ENCODE measurements at regions not wholly inside any gene's neighbourhood (a gene's known extent, or its start where the extent isn't known, plus 50 kb on each side); places are given as distances from the start of the nearest gene placed in this dataset.

- no peak for FAIRE-seq
- dilution Hi-C loops (cut with MboI; ENCODE audit: extremely low pct_ligation_motif_present, low sequenced_read_pairs), result no loop called here
Measured at GRCh38 chr3:159441279-159441678, 547.4 kb upstream of the IL12A start.

DNA sequence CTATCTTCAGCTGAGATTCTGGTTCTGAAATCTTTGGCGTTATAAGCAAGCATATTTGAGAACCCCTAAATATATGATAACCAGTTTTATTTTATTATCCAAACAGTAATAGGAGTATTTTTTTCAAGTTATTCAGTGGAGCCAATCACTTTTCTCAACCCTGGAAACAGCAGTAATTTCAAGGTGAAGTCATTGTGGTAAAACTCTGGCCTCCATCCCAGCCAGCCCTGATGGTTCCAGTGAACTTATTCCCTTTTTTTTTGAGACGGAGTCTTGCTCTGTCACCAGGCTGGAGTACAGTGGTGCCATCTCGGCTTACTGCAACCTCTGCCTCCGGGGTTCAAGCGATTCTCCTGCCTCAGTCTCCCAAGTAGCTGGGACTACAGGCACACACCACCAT is 545.4 kb upstream of the IL12A start:
- H4K20me1 ChIP-seq (ENCODE audit: control insufficient read depth, extremely low read depth, insufficient read depth, low read length), result no peaks in the 10 kb centered on the region
- H3K27me3 ChIP-seq (ENCODE audit: control insufficient read depth, extremely low read depth, insufficient read depth, low read length), result peaks cover 5% of the 10 kb centered on the region
- no peaks in the 10 kb centered on the region for H3K4me1 ChIP-seq (ENCODE audit: control insufficient read depth, extremely low read depth, insufficient read depth, low read length)
- H3K4me3 ChIP-seq (ENCODE audit: control insufficient read depth in 2 of 3, extremely low read depth in 1 of 3, insufficient read depth in 2 of 3, low read depth in 1 of 3, low read length in 3 of 3), result no peak overlapping the region
- no peak overlapping the region for H3K27ac ChIP-seq (ENCODE audit: control insufficient read depth, insufficient read depth, low read length)
- no peaks in the 10 kb centered on the region for H3K9me3 ChIP-seq (ENCODE audit: control insufficient read depth, low read depth, low read length)
- TF ChIP-seq, protein P1, sequence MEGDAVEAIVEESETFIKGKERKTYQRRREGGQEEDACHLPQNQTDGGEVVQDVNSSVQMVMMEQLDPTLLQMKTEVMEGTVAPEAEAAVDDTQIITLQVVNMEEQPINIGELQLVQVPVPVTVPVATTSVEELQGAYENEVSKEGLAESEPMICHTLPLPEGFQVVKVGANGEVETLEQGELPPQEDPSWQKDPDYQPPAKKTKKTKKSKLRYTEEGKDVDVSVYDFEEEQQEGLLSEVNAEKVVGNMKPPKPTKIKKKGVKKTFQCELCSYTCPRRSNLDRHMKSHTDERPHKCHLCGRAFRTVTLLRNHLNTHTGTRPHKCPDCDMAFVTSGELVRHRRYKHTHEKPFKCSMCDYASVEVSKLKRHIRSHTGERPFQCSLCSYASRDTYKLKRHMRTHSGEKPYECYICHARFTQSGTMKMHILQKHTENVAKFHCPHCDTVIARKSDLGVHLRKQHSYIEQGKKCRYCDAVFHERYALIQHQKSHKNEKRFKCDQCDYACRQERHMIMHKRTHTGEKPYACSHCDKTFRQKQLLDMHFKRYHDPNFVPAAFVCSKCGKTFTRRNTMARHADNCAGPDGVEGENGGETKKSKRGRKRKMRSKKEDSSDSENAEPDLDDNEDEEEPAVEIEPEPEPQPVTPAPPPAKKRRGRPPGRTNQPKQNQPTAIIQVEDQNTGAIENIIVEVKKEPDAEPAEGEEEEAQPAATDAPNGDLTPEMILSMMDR (optimal IDR thresholded peaks at IDR 0.05 in 1 of 3, IDR thresholded peaks at IDR 0.05 in 1 of 3, conservative IDR thresholded peaks at IDR 0.05 in 1 of 3; ENCODE audit: extremely low read depth in 1 of 3, insufficient read depth in 2 of 3, low read length in 3 of 3), result no peak
- no peak for TF ChIP-seq EZH2 (IDR thresholded peaks at IDR 0.05; ENCODE audit: low read length)
- H2AFZ ChIP-seq (ENCODE audit: control insufficient read depth, low read length), result no peak overlapping the region
- FAIRE-seq (no peak), DNase-seq (ENCODE audit: low read depth, low spot score) (no peak)
- H3K36me3 ChIP-seq (ENCODE audit: control insufficient read depth in 2 of 2, extremely low read depth in 1 of 2, insufficient read depth in 2 of 2, low read length in 2 of 2), result no peaks in the 10 kb centered on the region
- no peak overlapping the region for H3K4me2 ChIP-seq (ENCODE audit: control insufficient read depth, extremely low read depth, insufficient read depth, low read depth, low read length)
- H3K9me1 ChIP-seq (ENCODE audit: control insufficient read depth, extremely low read depth, insufficient read depth, low read length), result no peaks in the 10 kb centered on the region
- H3K79me2 ChIP-seq (ENCODE audit: control insufficient read depth, insufficient read depth, low read length), result no peaks in the 10 kb centered on the region
- no peak overlapping the region for H3K9ac ChIP-seq (ENCODE audit: control insufficient read depth, extremely low read depth, insufficient read depth, low read length)
- dilution Hi-C loops (cut with MboI; ENCODE audit: extremely low pct_ligation_motif_present, low sequenced_read_pairs), result no loop called here

More at GRCh38 chr3:159441279-159441678, 547.4 kb upstream of the IL12A start:
- no peak overlapping the region for H3K27ac ChIP-seq (ENCODE audit: control insufficient read depth, insufficient read depth, low read length)
- H3K4me1 ChIP-seq (ENCODE audit: control insufficient read depth, extremely low read depth, insufficient read depth, low read length), result no peaks in the 10 kb centered on the region
- TF ChIP-seq EZH2 (IDR thresholded peaks at IDR 0.05; ENCODE audit: low read length), result no peak
- TF ChIP-seq, protein P1 (optimal IDR thresholded peaks at IDR 0.05 in 1 of 3, IDR thresholded peaks at IDR 0.05 in 1 of 3, conservative IDR thresholded peaks at IDR 0.05 in 1 of 3; ENCODE audit: extremely low read depth in 1 of 3, insufficient read depth in 2 of 3, low read length in 3 of 3), result no peak
- no peaks in the 10 kb centered on the region for H4K20me1 ChIP-seq (ENCODE audit: control insufficient read depth, extremely low read depth, insufficient read depth, low read length)
- DNase-seq (ENCODE audit: low read depth, low spot score), result no peak
- no peaks in the 10 kb centered on the region for H3K79me2 ChIP-seq (ENCODE audit: control insufficient read depth, insufficient read depth, low read length)
- no peaks in the 10 kb centered on the region for H3K9me1 ChIP-seq (ENCODE audit: control insufficient read depth, extremely low read depth, insufficient read depth, low read length)
- no peak overlapping the region for H3K4me2 ChIP-seq (ENCODE audit: control insufficient read depth, extremely low read depth, insufficient read depth, low read depth, low read length)
- no peak overlapping the region for H3K4me3 ChIP-seq (ENCODE audit: control insufficient read depth in 2 of 3, extremely low read depth in 1 of 3, insufficient read depth in 2 of 3, low read depth in 1 of 3, low read length in 3 of 3)
- no peak overlapping the region for H3K9ac ChIP-seq (ENCODE audit: control insufficient read depth, extremely low read depth, insufficient read depth, low read length)
- peaks cover 8% of the 10 kb centered on the region for H3K27me3 ChIP-seq (ENCODE audit: control insufficient read depth, extremely low read depth, insufficient read depth, low read length)
- H3K36me3 ChIP-seq (ENCODE audit: control insufficient read depth in 2 of 2, extremely low read depth in 1 of 2, insufficient read depth in 2 of 2, low read length in 2 of 2), result no peaks in the 10 kb centered on the region
- H3K9me3 ChIP-seq (ENCODE audit: control insufficient read depth, low read depth, low read length), result no peaks in the 10 kb centered on the region
- no peak overlapping the region for H2AFZ ChIP-seq (ENCODE audit: control insufficient read depth, low read length)
